ENCODE measurements at regions not wholly inside any gene's neighbourhood (a gene's known extent, or its start where the extent isn't known, plus 50 kb on each side); places are given as distances from the start of the nearest gene placed in this dataset.
A peak's percentile ranks its signal among the peaks of the same experiment; 100 is the strongest.

DNA sequence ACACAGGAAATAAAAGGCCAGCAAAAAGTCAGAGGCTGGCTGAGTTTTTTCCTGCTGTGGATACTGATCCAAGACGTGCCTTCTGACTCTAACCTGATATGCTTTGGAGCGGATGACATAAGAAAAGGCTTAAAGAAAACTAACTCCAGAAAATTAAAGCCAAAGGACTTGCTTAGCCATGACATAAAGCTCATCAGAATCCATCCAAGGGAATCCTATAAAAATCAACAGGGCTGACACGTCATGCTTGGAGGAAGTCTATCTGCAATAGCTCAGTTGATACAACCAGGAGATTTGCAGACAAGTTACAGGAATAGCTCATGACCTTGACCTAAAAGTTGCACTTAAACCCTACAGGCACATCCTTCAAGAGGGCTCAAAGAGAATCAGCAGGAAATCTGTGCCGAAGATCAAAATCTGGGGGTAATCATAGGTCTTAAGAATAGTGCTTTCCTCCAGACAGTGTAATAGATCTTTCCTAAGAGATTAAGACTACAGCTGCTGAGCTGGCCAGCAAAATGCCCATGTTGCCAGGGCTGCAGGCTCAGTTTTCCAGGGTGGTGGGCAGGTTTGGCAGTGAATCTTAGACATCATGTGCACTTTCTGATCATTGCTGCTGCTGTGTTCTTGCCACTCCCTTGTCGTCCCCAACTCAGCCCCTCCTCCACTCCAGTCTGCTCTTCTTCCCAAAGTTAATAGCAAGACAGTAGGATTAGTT, 111.5 kb upstream of the SVIL start:
- no peak for DNase-seq (ENCODE audit: low read depth, low spot score)
- H3K4me1 ChIP-seq (ENCODE audit: control insufficient read depth, insufficient read depth, low read length): no peaks in the 10 kb centered on the region
- no peak overlapping the region for H3K27ac ChIP-seq (ENCODE audit: low read length)
- no CpG with 5 or more reads among the region's 5 CpGs for WGBS (ENCODE audit: insufficient coverage, insufficient read length)
- no peaks in the 10 kb centered on the region for H3K27me3 ChIP-seq (ENCODE audit: control insufficient read depth, insufficient read depth, low read length)
- no peak overlapping the region for H3K4me3 ChIP-seq (ENCODE audit: low read length)
- H3K9me3 ChIP-seq (ENCODE audit: control insufficient read depth, insufficient read depth, low read length): no peaks in the 10 kb centered on the region
- no peaks in the 10 kb centered on the region for H3K36me3 ChIP-seq (ENCODE audit: control insufficient read depth, insufficient read depth, low read length)

DNA sequence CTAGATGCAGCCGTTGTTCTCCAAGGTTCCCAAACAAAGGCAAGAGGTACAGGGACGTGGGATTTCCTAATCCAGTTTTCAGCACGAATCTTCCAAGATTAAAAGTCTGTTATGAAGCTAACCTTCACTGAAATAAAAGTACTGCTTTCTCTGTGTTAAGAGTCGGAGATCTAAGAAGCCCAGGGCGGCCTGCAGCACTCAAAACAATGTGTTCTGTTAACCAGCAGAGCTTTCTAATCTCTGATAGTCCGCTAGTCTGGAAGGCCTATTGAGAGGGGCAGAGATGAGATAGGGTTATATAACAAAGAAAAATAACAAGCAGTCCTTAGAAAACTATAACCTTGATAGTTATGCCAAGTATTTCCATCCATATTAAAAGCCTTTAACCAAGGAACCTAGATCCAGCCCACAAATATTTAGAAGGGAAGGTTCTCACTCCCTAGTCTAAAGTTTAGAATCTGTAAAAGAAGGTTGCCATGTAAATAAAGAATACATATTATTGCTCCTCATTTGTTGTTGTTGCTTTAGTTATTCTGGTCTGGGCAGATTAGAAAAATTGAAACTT, 106.3 kb upstream of the SVIL start:
- Histone ChIP-seq H3K4me3 (ENCODE audit: low read length) (no peak overlapping the region), H3K27me3 (ENCODE audit: control insufficient read depth, insufficient read depth, low read length) (no peaks in the 10 kb centered on the region; the same call in 1 of the 2 replicates), H3K4me1 (ENCODE audit: control insufficient read depth, insufficient read depth, low read length) (no peaks in the 10 kb centered on the region), H3K36me3 (ENCODE audit: control insufficient read depth, insufficient read depth, low read length) (no peaks in the 10 kb centered on the region), H3K27ac (ENCODE audit: low read length) (no peak overlapping the region), H3K9me3 (ENCODE audit: control insufficient read depth, insufficient read depth, low read length) (no peaks in the 10 kb centered on the region)
- no peak for DNase-seq (ENCODE audit: low read depth, low spot score)
- no CpG with 5 or more reads among the region's 6 CpGs for WGBS (ENCODE audit: insufficient coverage, insufficient read length)

DNA sequence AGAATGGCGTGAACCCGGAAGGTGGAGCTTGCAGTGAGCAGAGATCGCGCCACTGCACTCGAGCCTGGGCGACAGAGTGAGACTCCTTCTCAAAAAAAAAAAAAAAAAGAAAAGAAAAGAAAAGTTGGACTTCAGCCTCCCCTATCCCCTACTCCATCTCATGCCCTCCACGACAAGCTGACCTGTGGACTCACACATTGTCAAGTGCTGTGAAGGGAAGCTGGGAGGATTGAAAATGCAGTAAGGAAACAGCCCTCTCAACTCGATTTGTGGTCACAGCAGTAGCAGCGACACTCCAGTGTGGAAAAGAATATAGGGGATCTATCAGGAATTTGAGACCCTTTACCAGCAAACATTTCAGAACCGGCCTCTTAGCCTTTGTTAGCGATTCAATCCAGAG, 103.6 kb upstream of the SVIL start:
- no peaks in the 10 kb centered on the region for H3K9me3 ChIP-seq (ENCODE audit: control insufficient read depth, insufficient read depth, low read length)
- no peaks in the 10 kb centered on the region for H3K36me3 ChIP-seq (ENCODE audit: control insufficient read depth, insufficient read depth, low read length)
- no CpG with 5 or more reads among the region's 11 CpGs for whole genome bisulfite sequencing (ENCODE audit: insufficient coverage, insufficient read length)
- H3K27me3 ChIP-seq (ENCODE audit: control insufficient read depth, insufficient read depth, low read length): peaks cover 8% of the 10 kb centered on the region; the same call in 1 of the 2 replicates
- H3K27ac ChIP-seq (ENCODE audit: low read length): no peak overlapping the region
- no peaks in the 10 kb centered on the region for H3K4me1 ChIP-seq (ENCODE audit: control insufficient read depth, insufficient read depth, low read length)
- DNase-seq (ENCODE audit: low read depth, low spot score): no peak
- H3K4me3 ChIP-seq (ENCODE audit: low read length): no peak overlapping the region

DNA sequence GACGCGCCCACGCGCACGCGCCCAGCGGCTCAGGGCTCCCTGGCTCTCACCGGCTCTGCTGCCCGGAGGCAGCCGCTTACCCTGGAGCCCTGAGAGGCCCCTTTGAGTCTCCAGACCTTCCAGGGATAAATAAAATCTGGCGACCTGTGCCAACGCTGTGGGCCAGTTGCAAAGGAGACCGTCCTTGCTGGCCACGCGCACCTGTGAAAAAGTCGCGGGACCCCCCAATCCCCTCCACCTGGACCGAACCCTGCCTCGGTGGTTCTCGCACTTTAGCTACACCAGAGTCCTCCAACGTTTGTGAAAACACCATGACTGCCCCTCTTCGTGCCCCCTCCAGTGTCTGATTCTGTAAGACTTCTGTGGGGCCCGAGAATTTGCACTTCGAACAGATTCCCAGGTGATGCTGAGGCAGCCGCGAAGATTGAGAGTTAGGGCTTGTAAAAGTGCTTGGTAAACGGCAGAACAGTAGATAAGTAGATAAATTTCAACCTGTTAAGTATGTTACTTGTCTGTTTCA, 102.4 kb upstream of the SVIL start:
- no peaks in the 10 kb centered on the region for H3K36me3 ChIP-seq (ENCODE audit: control insufficient read depth, insufficient read depth, low read length)
- peaks cover 8% of the 10 kb centered on the region; the same call in 1 of the 2 replicates for H3K27me3 ChIP-seq (ENCODE audit: control insufficient read depth, insufficient read depth, low read length)
- no peaks in the 10 kb centered on the region for H3K9me3 ChIP-seq (ENCODE audit: control insufficient read depth, insufficient read depth, low read length)
- no peaks in the 10 kb centered on the region for H3K4me1 ChIP-seq (ENCODE audit: control insufficient read depth, insufficient read depth, low read length)
- no peak overlapping the region for H3K27ac ChIP-seq (ENCODE audit: low read length)
- no peak for DNase-seq (ENCODE audit: low read depth, low spot score)
- no CpG with 5 or more reads among the region's 27 CpGs for WGBS (ENCODE audit: insufficient coverage, insufficient read length)
- H3K4me3 ChIP-seq (ENCODE audit: low read length): peak overlapping the region; percentile 77; the same call in 1 of the 2 replicates

DNA sequence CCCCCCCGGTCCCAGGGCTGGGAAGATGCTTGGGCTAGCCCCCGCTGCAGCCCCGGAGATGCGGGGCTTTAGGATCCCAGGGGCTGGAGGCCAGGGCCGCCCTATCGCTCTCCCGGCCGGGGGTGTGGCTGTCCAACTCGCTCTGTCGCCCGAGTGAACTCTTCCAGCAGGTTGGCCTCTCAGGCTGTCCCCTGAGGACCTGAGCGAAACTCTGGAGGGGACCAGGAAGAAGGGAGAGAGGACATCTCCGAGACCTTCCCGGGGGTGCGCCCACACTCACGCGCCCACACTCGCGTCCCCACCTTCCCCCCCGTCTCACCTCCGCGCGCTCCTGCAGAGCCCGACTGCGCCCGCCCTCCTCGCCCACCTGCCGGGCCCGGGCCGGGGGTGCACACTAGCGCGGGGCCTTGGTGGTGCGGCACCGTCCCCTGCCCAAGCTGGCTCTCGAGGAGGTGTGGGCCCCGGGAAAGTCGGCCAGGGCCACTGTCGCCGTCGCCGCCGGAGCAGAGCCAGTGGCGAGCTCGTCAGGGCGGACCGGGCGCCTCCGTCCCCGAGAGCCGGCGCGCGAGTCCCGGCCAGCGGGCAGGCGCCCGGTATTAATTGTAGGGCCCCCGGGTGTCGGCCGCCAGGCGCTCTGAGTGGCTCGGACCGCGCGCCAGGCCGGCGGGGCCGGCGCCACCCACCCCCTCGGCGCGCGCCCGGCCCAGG, 101.7 kb upstream of the SVIL start:
- H3K9me3 ChIP-seq (ENCODE audit: control insufficient read depth, insufficient read depth, low read length): no peaks in the 10 kb centered on the region
- peak overlapping the region; percentile 77; the same call in 1 of the 2 replicates for H3K4me3 ChIP-seq (ENCODE audit: low read length)
- peaks cover 8% of the 10 kb centered on the region; the same call in 1 of the 2 replicates for H3K27me3 ChIP-seq (ENCODE audit: control insufficient read depth, insufficient read depth, low read length)
- H3K4me1 ChIP-seq (ENCODE audit: control insufficient read depth, insufficient read depth, low read length): no peaks in the 10 kb centered on the region
- DNase-seq (ENCODE audit: low read depth, low spot score): no peak
- no peaks in the 10 kb centered on the region for H3K36me3 ChIP-seq (ENCODE audit: control insufficient read depth, insufficient read depth, low read length)
- no CpG with 5 or more reads among the region's 74 CpGs for WGBS (ENCODE audit: insufficient coverage, insufficient read length)
- no peak overlapping the region for H3K27ac ChIP-seq (ENCODE audit: low read length)

DNA sequence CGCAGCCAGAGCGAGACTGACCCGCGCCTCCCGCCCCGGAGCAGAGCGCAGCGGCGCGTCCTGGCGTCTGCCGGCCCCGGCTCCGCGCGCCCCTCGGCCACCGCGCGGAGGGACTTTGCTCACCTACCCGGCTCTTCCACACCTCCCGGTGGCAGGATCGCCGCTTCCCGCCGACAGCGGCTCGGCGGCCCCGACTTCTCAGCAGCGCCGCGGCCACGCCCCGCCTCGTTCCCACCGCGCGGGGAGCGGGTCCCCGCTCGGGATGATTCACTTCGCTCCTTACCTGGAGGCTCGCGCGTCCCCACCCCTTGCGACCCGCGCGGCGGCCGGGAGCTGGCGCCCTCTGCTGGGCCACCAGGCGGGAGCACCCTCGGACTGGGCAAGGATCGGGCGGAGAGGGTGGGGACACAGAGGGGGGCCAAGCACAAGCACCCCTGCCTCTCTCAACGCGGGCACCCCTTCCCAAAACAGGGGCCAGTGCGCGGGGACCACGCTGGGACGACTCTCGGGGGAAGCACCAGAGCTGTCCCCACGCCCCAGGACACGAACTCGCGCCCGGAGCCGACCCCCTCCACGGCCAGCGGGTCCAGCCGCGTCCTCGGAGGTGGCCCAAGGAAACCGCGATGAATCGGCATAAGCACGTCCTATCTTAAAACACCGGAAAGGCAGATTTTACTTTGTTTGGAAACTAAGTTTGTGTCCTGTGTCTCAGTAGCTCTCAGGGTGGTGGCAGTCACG, 101.0 kb upstream of the SVIL start:
- WGBS (ENCODE audit: insufficient coverage, insufficient read length): no CpG with 5 or more reads among the region's 81 CpGs
- peak; percentile 63 for DNase-seq (ENCODE audit: low read depth, low spot score)
- H3K27ac ChIP-seq (ENCODE audit: low read length): no peak overlapping the region

DNA sequence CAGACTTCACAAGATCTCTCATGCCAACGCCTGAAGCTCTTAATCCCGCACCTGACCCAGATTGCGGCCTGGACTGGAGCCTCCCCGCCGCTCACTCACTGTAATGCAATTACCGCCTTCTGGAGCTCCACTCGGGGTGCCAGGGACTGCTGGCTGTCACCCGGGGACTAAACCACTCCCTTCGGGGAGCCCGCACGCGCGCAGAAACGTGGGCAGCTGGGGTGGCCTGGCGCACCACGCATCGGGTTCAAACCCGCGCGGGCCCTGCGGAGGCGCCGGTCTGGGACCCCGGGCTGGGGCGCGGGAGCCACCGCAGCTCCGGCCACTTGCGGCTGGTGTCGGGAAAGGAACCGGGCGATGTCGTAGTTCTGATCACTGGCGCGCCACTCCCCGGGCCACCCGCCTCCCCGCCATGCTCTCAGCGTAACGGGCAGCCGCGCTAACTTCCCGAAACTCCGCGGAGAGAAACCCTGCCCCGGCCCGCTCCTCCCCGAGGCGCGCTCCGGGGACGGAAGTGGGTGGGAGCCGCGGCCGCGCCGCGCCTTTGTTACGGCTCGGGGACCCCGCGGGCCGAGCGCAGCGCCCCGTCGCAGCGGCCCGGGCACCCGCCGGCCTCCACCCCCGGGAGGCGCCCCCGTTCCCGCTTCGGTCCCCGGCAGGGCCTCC, 100.3 kb upstream of the SVIL start:
- no peaks in the 10 kb centered on the region for H3K9me3 ChIP-seq (ENCODE audit: control insufficient read depth, insufficient read depth, low read length)
- no CpG with 5 or more reads among the region's 77 CpGs for WGBS (ENCODE audit: insufficient coverage, insufficient read length)
- H3K36me3 ChIP-seq (ENCODE audit: control insufficient read depth, insufficient read depth, low read length): no peaks in the 10 kb centered on the region
- H3K27ac ChIP-seq (ENCODE audit: low read length): no peak overlapping the region
- H3K4me3 ChIP-seq (ENCODE audit: low read length): peak overlapping the region; percentile 77; the same call in 1 of the 2 replicates
- no peaks in the 10 kb centered on the region for H3K4me1 ChIP-seq (ENCODE audit: control insufficient read depth, insufficient read depth, low read length)
- no peak for DNase-seq (ENCODE audit: low read depth, low spot score)
- H3K27me3 ChIP-seq (ENCODE audit: control insufficient read depth, insufficient read depth, low read length): peaks cover 8% of the 10 kb centered on the region; the same call in 1 of the 2 replicates

More for the DNA sequence above, 101.0 kb upstream of the SVIL start:
- H3K4me3 ChIP-seq (ENCODE audit: low read length): peak overlapping the region; percentile 77; the same call in 1 of the 2 replicates
- H3K9me3 ChIP-seq (ENCODE audit: control insufficient read depth, insufficient read depth, low read length): no peaks in the 10 kb centered on the region
- H3K36me3 ChIP-seq (ENCODE audit: control insufficient read depth, insufficient read depth, low read length): no peaks in the 10 kb centered on the region
- H3K4me1 ChIP-seq (ENCODE audit: control insufficient read depth, insufficient read depth, low read length): no peaks in the 10 kb centered on the region
- peaks cover 8% of the 10 kb centered on the region; the same call in 1 of the 2 replicates for H3K27me3 ChIP-seq (ENCODE audit: control insufficient read depth, insufficient read depth, low read length)

DNA sequence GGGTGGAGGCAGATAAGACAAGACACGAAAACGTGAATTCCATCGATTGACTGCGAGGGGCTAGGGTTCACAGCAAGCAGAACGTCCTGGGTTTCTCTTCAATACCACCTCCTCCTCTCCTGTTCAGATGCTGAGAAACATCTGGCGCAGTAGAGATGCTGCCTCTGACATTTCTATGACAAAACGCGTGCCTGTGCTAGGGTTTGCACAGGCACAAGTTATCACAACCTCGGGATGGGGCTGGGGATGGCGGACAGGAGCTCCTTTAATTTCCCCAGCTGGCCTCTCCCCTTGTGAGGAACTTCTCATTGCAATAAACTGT, 99.8 kb upstream of the SVIL start:
- H3K27ac ChIP-seq (ENCODE audit: low read length): no peak overlapping the region

DNA sequence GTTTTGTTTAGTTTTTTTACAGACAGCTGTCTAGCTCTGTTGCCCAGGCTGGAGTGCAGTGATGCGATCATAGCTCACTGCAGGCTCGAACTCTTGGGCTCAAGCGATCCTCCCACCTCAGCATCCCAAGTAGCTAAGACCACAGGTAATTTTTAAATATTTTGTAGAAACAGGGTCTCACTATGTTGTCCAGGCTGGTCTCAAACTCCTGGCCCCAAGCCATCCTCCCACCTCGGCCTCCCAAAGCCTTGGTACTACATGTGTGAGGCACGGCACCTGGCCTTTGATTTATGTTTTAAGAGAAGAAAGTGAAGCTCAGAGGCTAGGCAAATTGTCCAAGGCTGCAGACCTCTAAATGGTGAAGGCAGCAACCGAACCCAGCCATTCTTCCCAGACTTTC, 98.6 kb upstream of the SVIL start:
- Histone ChIP-seq H3K27me3 (ENCODE audit: control insufficient read depth, insufficient read depth, low read length) (peaks cover 8% of the 10 kb centered on the region; the same call in 1 of the 2 replicates), H3K9me3 (ENCODE audit: control insufficient read depth, insufficient read depth, low read length) (no peaks in the 10 kb centered on the region), H3K27ac (ENCODE audit: low read length) (no peak overlapping the region), H3K4me3 (ENCODE audit: low read length) (no peak overlapping the region), H3K36me3 (ENCODE audit: control insufficient read depth, insufficient read depth, low read length) (no peaks in the 10 kb centered on the region), H3K4me1 (ENCODE audit: control insufficient read depth, insufficient read depth, low read length) (no peaks in the 10 kb centered on the region)
- no peak for DNase-seq (ENCODE audit: low read depth, low spot score)
- no CpG with 5 or more reads among the region's 6 CpGs for WGBS (ENCODE audit: insufficient coverage, insufficient read length)

More for the DNA sequence above, 99.8 kb upstream of the SVIL start:
- DNase-seq (ENCODE audit: low read depth, low spot score): no peak
- H3K27me3 ChIP-seq (ENCODE audit: control insufficient read depth, insufficient read depth, low read length): peaks cover 8% of the 10 kb centered on the region; the same call in 1 of the 2 replicates
- H3K9me3 ChIP-seq (ENCODE audit: control insufficient read depth, insufficient read depth, low read length): no peaks in the 10 kb centered on the region
- H3K4me1 ChIP-seq (ENCODE audit: control insufficient read depth, insufficient read depth, low read length): no peaks in the 10 kb centered on the region
- H3K4me3 ChIP-seq (ENCODE audit: low read length): peak overlapping the region; percentile 77; the same call in 1 of the 2 replicates
- no peaks in the 10 kb centered on the region for H3K36me3 ChIP-seq (ENCODE audit: control insufficient read depth, insufficient read depth, low read length)
- WGBS (ENCODE audit: insufficient coverage, insufficient read length): no CpG with 5 or more reads among the region's 10 CpGs
